GM20000 (cell line): ENCODE measurements at regions not wholly inside any gene's neighbourhood (a gene's known extent, or its start where the extent isn't known, plus 50 kb on each side); places are given as distances from the start of the nearest gene placed in this dataset.

Experiments
- DNase-seq: peaks from one replicate; pipeline ENCODE4 v3.0.0; 2012; ENCODE audit warnings: low spot score
- CTCF ChIP-seq: IDR thresholded peaks from 2 replicates; pipeline ENCODE4 v1.5.1; 2012; ENCODE audit warnings: mild to moderate bottlenecking, control low read depth; ENCODE audit errors: extremely low read depth, missing control alignments

- DNase-seq, result no peak
- no peak for TF ChIP-seq CTCF
These were observed 199.2 kb downstream of the KIF20B start for GRCh38 chr10:89900554-89900953.

GRCh38 chr10:89901895-89902294 is 200.5 kb downstream of the KIF20B start:
- DNase-seq, result no peak
- TF ChIP-seq CTCF, result no peak

- DNase-seq, result no peak
- TF ChIP-seq CTCF, result no peak
These were observed 203.4 kb downstream of the KIF20B start for GRCh38 chr10:89904755-89905154.

GRCh38 chr10:89909752-89910151 is 208.4 kb downstream of the KIF20B start:
- TF ChIP-seq CTCF, result no peak
- DNase-seq, result no peak

GRCh38 chr10:89915021-89915420 is 213.6 kb downstream of the KIF20B start:
- no peak for DNase-seq

GRCh38 chr10:89915968-89916367 is 214.6 kb downstream of the KIF20B start:
- no peak for TF ChIP-seq CTCF
- DNase-seq, result no peak

More at GRCh38 chr10:89915021-89915420, 213.6 kb downstream of the KIF20B start:
- TF ChIP-seq CTCF, result no peak

GRCh38 chr10:89916468-89917215 is 215.3 kb downstream of the KIF20B start:
- no peak for DNase-seq
- TF ChIP-seq CTCF, result no peak
